CD4-positive, CD25-positive, alpha-beta regulatory T cell (primary cell): ENCODE measurements at regions not wholly inside any gene's neighbourhood (a gene's known extent, or its start where the extent isn't known, plus 50 kb on each side); places are given as distances from the start of the nearest gene placed in this dataset.
A peak's percentile ranks its signal among the peaks of the same experiment; 100 is the strongest.

Experiments used
- ATAC-seq, 2 donors: fragments of 150-1000 bp; cut with Tn5 transposase; one replicate each; pipeline ENCODE4 v1.10.0; 2021; ENCODE audit warnings: low read depth in 2 of 2, moderate number of reproducible peaks in 2 of 2, moderate library complexity in 1 of 2
- DNase-seq, 3 donors: peaks; one replicate each; pipeline versions ENCODE4 v3.0.0 to v3.0.0-alpha.2; 2012 to 2022; ENCODE audit warnings: mixed read lengths in 1 of 3
- H3K27ac ChIP-seq: one replicate; pipeline ENCODE4 v1.7.0; 2013; ENCODE audit warnings: mild to moderate bottlenecking, low read length; ENCODE audit not compliant: insufficient read depth, poor library complexity, severe bottlenecking
- H3K27me3 ChIP-seq: one replicate; pipeline ENCODE4 v1.7.0; 2013; ENCODE audit warnings: low read length; ENCODE audit not compliant: control insufficient read depth, insufficient read depth
- H3K36me3 ChIP-seq: one replicate; pipeline ENCODE4 v1.7.0; 2013; ENCODE audit warnings: mild to moderate bottlenecking, low read length, moderate library complexity; ENCODE audit not compliant: control insufficient read depth, insufficient read depth
- H3K4me1 ChIP-seq: 2 replicates; pipeline ENCODE4 v1.7.0; 2013; ENCODE audit warnings: mild to moderate bottlenecking, low read length; ENCODE audit not compliant: insufficient read depth, control insufficient read depth, poor library complexity, severe bottlenecking
- H3K4me3 ChIP-seq: one replicate; pipeline ENCODE4 v1.7.0; 2013; ENCODE audit warnings: low read depth, mild to moderate bottlenecking, low read length, moderate library complexity
- H3K9me3 ChIP-seq, 2 experiments: 1 replicate in 1 of 2; 2 replicates in 1 of 2; pipeline ENCODE4 v1.7.0; 2013; ENCODE audit warnings: low read length in 2 of 2, mild to moderate bottlenecking in 1 of 2, moderate library complexity in 1 of 2; ENCODE audit not compliant: control insufficient read depth in 2 of 2
- H3K27ac Mint-ChIP-seq, 3 donors: one replicate each; pipeline ENCODE4 v1.8.0; 2020 to 2022; ENCODE audit warnings: mild to moderate bottlenecking in 3 of 3, mixed read lengths in 3 of 3, moderate library complexity in 2 of 3
- H3K27me3 Mint-ChIP-seq: one replicate; pipeline ENCODE4 v1.8.0; 2022; ENCODE audit warnings: mild to moderate bottlenecking, mixed read lengths
- H3K36me3 Mint-ChIP-seq: one replicate; pipeline ENCODE4 v1.8.0; 2020; ENCODE audit warnings: mixed read lengths
- H3K4me1 Mint-ChIP-seq, 4 donors: one replicate each; pipeline ENCODE4 v1.8.0; 2020 to 2022; ENCODE audit warnings: mixed read lengths in 4 of 4, mild to moderate bottlenecking in 1 of 4
- H3K4me3 Mint-ChIP-seq, 4 donors: one replicate each; pipeline ENCODE4 v1.8.0; 2020 to 2022; ENCODE audit warnings: mild to moderate bottlenecking in 4 of 4, mixed read lengths in 4 of 4, moderate library complexity in 3 of 4
- H3K9me3 Mint-ChIP-seq, 7 donors: one replicate each; pipeline ENCODE4 v1.8.0; 2020 to 2022; ENCODE audit warnings: mixed read lengths in 7 of 7, mild to moderate bottlenecking in 3 of 7, moderate library complexity in 2 of 7

DNA sequence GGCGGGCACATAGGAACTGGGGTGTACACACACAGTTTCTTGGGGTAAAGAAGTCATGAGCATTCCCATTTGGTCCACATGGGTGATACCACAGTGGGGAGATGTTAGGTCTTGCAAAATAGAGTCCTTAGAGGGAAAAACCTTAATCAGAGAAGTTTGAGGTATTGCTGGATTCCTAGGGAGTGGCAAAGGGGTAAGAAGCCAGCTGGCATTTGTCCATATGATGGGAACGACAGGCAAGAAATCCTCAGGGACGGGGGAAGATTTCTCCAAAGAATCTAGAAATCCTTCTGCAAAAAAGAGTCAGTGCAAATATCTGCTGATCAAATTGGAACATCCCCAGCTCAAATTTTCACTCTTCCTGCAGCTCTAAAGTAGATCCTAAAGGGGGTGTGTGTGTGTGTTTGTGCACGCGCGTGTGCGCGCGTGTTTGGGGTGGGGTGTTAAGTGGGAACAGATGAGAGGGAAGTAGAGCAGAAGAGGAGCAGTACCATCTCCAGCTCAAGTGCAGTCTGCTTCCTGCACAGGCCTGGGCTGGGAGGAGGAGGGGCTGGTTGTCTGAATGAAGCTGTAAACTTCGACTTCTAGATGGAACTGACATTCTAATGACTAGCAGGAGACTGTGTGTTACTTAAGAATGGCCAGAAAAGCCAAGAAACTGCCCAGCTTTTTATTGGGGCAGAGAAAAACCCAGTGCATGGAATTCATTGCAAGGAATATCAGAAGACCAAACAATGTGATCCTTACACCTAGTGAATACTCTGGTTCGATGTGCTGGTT is 168.0 kb downstream of the SPP2 start:
- Histone ChIP-seq H3K4me1 (peaks cover 28% of the 10 kb centered on the region), H3K4me3 (no peak overlapping the region), H3K27ac (no peak overlapping the region), H3K9me3 (no peaks in the 10 kb centered on the region), H3K27me3 (no peaks in the 10 kb centered on the region), H3K36me3 (no peaks in the 10 kb centered on the region)
- peaks cover 8% of the 10 kb centered on the region for H3K27me3 Mint-ChIP-seq
- H3K4me3 Mint-ChIP-seq: peak overlapping the region in 3 of 4 donors; percentile 22 to 54 (median 50)
- H3K4me1 Mint-ChIP-seq: peaks cover 17 to 53% (median 31%) of the 10 kb centered on the region in 4 donors
- H3K27ac Mint-ChIP-seq: peak overlapping the region; percentile 15 to 94 (median 17)
- DNase-seq (peak in 2 of 3 donors; percentile 11 to 26), ATAC-seq (peak; percentile 45 to 63)
- H3K36me3 Mint-ChIP-seq: no peaks in the 10 kb centered on the region
- peaks cover 0 to 4% (median 0%) of the 10 kb centered on the region in 7 donors for H3K9me3 Mint-ChIP-seq

DNA sequence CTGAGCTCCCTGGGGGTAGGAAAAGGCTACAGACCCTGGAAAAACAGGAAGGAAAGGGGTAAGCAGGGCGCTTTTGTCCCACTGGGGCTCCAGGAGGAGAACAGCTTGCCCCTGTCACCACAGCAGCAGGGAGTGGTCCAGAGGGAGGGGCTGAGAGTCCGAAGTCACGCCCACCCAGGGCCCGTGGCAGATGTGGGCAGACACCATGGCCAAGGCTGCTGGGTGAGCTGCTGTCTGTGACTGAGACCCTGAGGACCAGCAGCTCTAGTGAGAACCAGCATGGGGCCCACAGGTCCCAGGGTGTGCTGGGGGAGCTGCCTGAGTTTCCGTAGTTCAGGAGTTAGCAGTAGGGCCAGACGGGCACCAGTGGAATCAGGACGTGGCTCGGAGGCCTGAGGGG is 162.0 kb downstream of the SPP2 start:
- DNase-seq (no peak), ATAC-seq (no peak)
- Mint-ChIP-seq H3K27me3 (peaks cover 10% of the 10 kb centered on the region), H3K4me1 (peaks cover 10 to 27% (median 20%) of the 10 kb centered on the region in 4 donors), H3K4me3 (no peak overlapping the region), H3K9me3 (peaks cover 0 to 4% (median 0%) of the 10 kb centered on the region in 7 donors), H3K36me3 (peaks cover 4% of the 10 kb centered on the region), H3K27ac (no peak overlapping the region)
- no peak overlapping the region for H3K27ac ChIP-seq
- H3K36me3 ChIP-seq: no peaks in the 10 kb centered on the region
- H3K4me3 ChIP-seq: no peak overlapping the region
- no peaks in the 10 kb centered on the region for H3K27me3 ChIP-seq
- H3K9me3 ChIP-seq: no peaks in the 10 kb centered on the region
- H3K4me1 ChIP-seq: peaks cover 17% of the 10 kb centered on the region

DNA sequence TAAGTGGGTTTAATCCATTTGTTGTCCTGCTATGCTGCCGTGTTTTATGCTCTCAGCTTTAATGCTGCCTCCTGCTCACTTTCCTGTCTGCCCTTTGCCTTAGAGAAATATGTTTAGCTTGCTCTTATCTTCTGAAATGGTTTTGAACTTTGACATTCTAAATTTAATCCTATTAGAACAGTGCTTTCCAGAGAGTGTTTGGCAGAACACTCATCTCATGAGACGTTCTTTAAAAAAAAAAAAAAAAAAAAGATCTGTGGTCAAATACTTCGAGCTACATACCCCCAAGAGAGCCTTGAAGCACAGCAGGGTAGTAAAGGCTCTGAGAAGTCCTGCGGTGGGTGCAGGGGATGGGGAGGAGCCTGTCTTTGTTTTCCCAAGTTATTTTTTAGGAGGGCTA is 161.3 kb downstream of the SPP2 start:
- no peaks in the 10 kb centered on the region for H3K36me3 ChIP-seq
- ATAC-seq (no peak), DNase-seq (no peak)
- no peaks in the 10 kb centered on the region for H3K27me3 ChIP-seq
- Mint-ChIP-seq H3K4me3 (no peak overlapping the region), H3K27ac (peak overlapping the region in 1 of 3 donors; percentile 72), H3K9me3 (peaks cover 0 to 7% (median 3%) of the 10 kb centered on the region in 7 donors), H3K27me3 (peaks cover 18% of the 10 kb centered on the region), H3K36me3 (peaks cover 4% of the 10 kb centered on the region), H3K4me1 (peaks cover 7 to 20% (median 13%) of the 10 kb centered on the region in 4 donors)
- H3K4me3 ChIP-seq: no peak overlapping the region
- peaks cover 9% of the 10 kb centered on the region for H3K4me1 ChIP-seq
- no peaks in the 10 kb centered on the region for H3K9me3 ChIP-seq
- H3K27ac ChIP-seq: no peak overlapping the region

DNA sequence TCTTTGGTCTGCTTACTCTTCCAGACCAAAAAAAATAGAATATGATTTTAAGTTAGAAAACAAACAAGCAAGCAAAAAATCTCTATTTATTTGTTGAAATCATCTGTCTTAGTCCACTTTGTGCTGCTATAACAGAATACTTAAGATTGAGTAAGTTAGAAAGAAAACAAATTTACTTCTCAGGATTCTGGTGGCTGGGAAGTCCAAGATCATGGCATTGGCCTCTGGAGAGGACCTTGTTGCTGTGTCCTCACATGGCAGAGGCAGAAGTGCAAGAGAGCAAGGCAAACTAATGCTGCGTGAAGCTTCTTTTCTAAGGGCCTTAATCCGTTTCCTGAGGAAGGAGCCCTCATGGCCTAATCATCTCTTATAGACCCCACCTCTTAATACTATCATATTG is 156.2 kb downstream of the SPP2 start:
- peaks cover 0 to 16% (median 5%) of the 10 kb centered on the region in 7 donors for H3K9me3 Mint-ChIP-seq
- no peak overlapping the region for H3K27ac Mint-ChIP-seq
- H3K4me3 ChIP-seq: no peak overlapping the region

DNA sequence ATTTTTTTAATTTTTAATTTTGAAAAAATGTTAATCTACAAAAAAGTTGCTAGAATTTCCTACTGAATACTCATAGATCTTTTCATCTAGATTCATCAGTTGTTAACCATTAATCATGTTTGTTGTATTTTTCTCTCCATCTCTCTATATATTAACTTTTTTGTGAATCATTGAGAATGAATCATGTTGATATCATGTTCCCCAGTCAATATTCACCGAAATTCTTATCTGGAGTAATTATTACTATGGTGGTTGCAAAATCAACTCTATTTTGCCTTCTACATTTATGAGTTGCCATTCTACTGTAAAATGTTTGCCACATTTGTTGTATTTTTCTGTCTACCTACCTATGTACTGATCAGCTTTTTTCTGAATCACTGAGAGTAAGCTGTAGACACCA is 154.0 kb downstream of the SPP2 start:
- Histone ChIP-seq H3K27ac (no peak overlapping the region), H3K4me3 (no peak overlapping the region), H3K27me3 (no peaks in the 10 kb centered on the region), H3K36me3 (no peaks in the 10 kb centered on the region), H3K4me1 (no peaks in the 10 kb centered on the region), H3K9me3 (peaks cover 15 to 23% of the 10 kb centered on the region in 2 experiments)
- Mint-ChIP-seq H3K4me3 (no peak overlapping the region), H3K36me3 (no peaks in the 10 kb centered on the region), H3K27me3 (peaks cover 20% of the 10 kb centered on the region), H3K9me3 (peaks cover 0 to 16% (median 5%) of the 10 kb centered on the region in 7 donors), H3K27ac (no peak overlapping the region), H3K4me1 (no peaks in the 10 kb centered on the region)
- no peak for DNase-seq
- no peak for ATAC-seq

More for the DNA sequence above, 156.2 kb downstream of the SPP2 start:
- Mint-ChIP-seq H3K36me3 (peaks cover 4% of the 10 kb centered on the region), H3K4me3 (no peak overlapping the region), H3K27me3 (peaks cover 11% of the 10 kb centered on the region), H3K4me1 (peaks cover 0 to 3% (median 0%) of the 10 kb centered on the region in 4 donors)
- Histone ChIP-seq H3K36me3 (no peaks in the 10 kb centered on the region), H3K9me3 (peaks cover 15 to 23% of the 10 kb centered on the region in 2 experiments), H3K4me1 (no peaks in the 10 kb centered on the region), H3K27me3 (no peaks in the 10 kb centered on the region), H3K27ac (no peak overlapping the region)
- ATAC-seq: no peak
- no peak for DNase-seq

DNA sequence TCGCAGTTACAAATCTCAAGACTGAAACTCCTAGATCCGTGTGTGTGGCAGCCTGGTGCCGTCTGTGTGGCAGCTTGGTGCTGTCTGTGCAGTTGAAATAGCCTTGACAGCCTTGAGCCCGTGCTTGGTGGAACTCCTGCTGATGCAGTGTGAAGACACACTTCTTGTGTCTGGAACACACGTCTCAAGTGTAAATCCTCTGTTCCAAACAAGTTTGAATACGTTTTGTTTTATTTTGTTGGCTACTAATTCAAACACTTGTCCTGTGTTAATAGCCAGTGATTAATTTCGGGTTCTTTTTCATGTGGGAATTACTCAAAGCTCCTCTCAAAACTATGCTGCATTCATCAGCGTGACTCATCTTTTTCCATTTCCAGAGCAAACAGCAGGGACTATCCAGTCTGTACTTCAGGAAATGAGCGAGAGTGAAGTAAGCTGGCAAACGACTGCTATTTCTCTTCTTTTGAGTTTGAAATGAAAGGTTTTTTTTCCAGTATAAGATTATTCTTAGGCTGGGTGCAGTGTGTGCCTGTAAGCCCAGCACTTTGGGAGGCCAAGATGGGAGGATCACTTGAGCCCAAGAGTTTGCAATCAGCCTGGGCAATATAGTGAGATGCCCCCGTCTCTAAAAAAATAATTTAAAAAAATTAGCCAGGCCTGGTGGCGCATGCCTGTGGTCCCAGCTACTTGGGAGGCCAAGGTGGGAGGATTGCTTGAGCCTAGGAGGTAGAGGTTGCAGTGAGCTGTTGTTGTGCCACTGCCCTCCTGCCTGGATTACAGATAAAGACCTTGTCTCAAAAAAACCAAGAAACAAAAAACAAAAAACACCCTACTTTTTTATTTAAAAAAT is 152.9 kb downstream of the SPP2 start:
- DNase-seq: no peak
- H3K9me3 Mint-ChIP-seq: peaks cover 0 to 16% (median 3%) of the 10 kb centered on the region in 7 donors
- Histone ChIP-seq H3K27me3 (no peaks in the 10 kb centered on the region), H3K36me3 (no peaks in the 10 kb centered on the region), H3K27ac (no peak overlapping the region), H3K4me3 (no peak overlapping the region), H3K4me1 (no peaks in the 10 kb centered on the region), H3K9me3 (peaks cover 15 to 23% of the 10 kb centered on the region in 2 experiments)
- H3K27me3 Mint-ChIP-seq: peaks cover 20% of the 10 kb centered on the region
- H3K27ac Mint-ChIP-seq: no peak overlapping the region
- H3K4me1 Mint-ChIP-seq: no peaks in the 10 kb centered on the region
- no peaks in the 10 kb centered on the region for H3K36me3 Mint-ChIP-seq
- H3K4me3 Mint-ChIP-seq: no peak overlapping the region
- no peak for ATAC-seq

DNA sequence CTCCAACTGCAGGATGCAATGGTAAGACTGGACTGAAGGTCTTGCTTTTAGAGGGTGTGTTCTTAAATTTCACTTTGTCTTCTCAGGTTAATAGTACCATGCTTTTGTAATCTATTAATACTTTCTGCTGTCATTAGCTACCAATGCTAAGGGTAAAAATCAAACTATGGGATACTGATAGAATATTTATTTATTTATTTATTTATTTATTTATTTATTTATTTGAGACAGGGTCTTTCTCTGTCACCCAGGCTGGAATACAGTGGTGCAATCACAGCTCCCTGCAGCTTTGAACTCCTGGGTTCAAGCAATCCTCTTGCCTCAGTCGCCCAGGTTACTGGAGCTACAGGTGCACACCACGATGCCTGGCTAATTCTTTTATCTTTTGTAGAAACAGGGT is 152.1 kb downstream of the SPP2 start:
- H3K27me3 ChIP-seq: no peaks in the 10 kb centered on the region
- no peaks in the 10 kb centered on the region for H3K36me3 ChIP-seq
- Mint-ChIP-seq H3K27ac (no peak overlapping the region), H3K36me3 (no peaks in the 10 kb centered on the region), H3K9me3 (peaks cover 0 to 16% (median 3%) of the 10 kb centered on the region in 7 donors), H3K4me3 (no peak overlapping the region), H3K4me1 (no peaks in the 10 kb centered on the region), H3K27me3 (peaks cover 19% of the 10 kb centered on the region)
- no peak overlapping the region for H3K4me3 ChIP-seq
- no peak for ATAC-seq
- DNase-seq: no peak
- H3K27ac ChIP-seq: no peak overlapping the region
- H3K4me1 ChIP-seq: no peaks in the 10 kb centered on the region
- H3K9me3 ChIP-seq: peaks cover 15 to 23% of the 10 kb centered on the region in 2 experiments
